Uterus (tissue), 2 donors: ENCODE measurements at regions not wholly inside any gene's neighbourhood (a gene's known extent, or its start where the extent isn't known, plus 50 kb on each side); places are given as distances from the start of the nearest gene placed in this dataset.

ENCODE experiments used
- CTCF ChIP-seq, 4 experiments: fragments of 200-600 bp in 2 of 4; fragments of 450-650 bp in 2 of 4; sonication (generic) in 2 of 4; IDR thresholded peaks; one replicate each; pipeline ENCODE4 v1.5.1; 2016 to 2019; ENCODE audit warnings: antibody characterized with exemption in 4 of 4, mild to moderate bottlenecking in 2 of 4, moderate library complexity in 1 of 4
- POLR2A ChIP-seq, 2 donors: fragments of 450-650 bp; IDR thresholded peaks; one replicate each; pipeline ENCODE4 v1.6.1; 2016; ENCODE audit warnings: antibody characterized with exemption in 2 of 2, mild to moderate bottlenecking in 1 of 2, moderate library complexity in 1 of 2

GRCh38 chr18:41372046-41372665 lies 582.9 kb upstream of the PIK3C3 start:
- no peak for TF ChIP-seq CTCF (IDR thresholded peaks at IDR 0.05)
- TF ChIP-seq POLR2A (IDR thresholded peaks at IDR 0.05): no peak
